Skeletal muscle satellite cell (primary cell): ENCODE measurements at regions not wholly inside any gene's neighbourhood (a gene's known extent, or its start where the extent isn't known, plus 50 kb on each side); places are given as distances from the start of the nearest gene placed in this dataset.
"Not testable (repeated sequence)": the region's sequence is repeated elsewhere in the genome, so short reads cannot be mapped to it uniquely, and the experiment has no call there.

Experiments used
- H3K27me3 ChIP-seq: 2 replicates; pipeline ENCODE4 v1.7.0; 2013; ENCODE audit warnings: low read length; ENCODE audit not compliant: control insufficient read depth, insufficient read depth
- H3K36me3 ChIP-seq: 2 replicates; pipeline ENCODE4 v1.7.0; 2013; ENCODE audit warnings: mild to moderate bottlenecking, control low read depth, low read length; ENCODE audit not compliant: insufficient read depth
- H3K4me1 ChIP-seq: 2 replicates; pipeline ENCODE4 v1.7.0; 2013; ENCODE audit warnings: low read length; ENCODE audit not compliant: control insufficient read depth, insufficient read depth
- H3K4me2 ChIP-seq: 2 replicates; pipeline ENCODE4 v1.7.0; 2013; ENCODE audit warnings: mild to moderate bottlenecking, low read length
- H3K4me3 ChIP-seq: 2 replicates; pipeline ENCODE4 v1.7.0; 2013; ENCODE audit warnings: low read length
- H3K9ac ChIP-seq: 2 replicates; pipeline ENCODE4 v1.7.0; 2013; ENCODE audit warnings: mild to moderate bottlenecking, low read depth, low read length, moderate library complexity
- H3K9me3 ChIP-seq: replicated peaks from 2 replicates; pipeline ENCODE4 v1.7.0; 2013; ENCODE audit warnings: mild to moderate bottlenecking, control low read depth, low read length

DNA sequence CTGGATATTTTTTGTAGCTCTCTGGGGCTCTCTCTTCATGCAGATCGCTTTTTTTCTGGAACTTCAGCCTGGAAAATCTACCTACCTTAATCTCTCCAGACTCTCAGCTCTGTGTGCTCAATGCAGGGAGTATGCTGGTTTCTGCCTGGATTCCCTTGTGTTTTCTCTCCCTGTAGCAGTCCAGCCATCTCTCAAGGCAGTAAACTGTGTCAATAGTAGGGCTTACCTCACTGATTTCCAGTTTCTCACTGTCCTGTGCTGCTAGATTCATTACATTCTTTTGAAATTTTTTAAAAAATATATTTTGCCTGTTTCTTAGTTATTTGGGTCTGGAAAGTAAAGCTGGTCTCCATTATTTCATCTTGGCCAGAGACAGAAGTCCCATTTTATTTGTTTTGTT, 951.4 kb downstream of the NR2F1-AS1 start:
- Histone ChIP-seq H3K4me1 (no peaks in the 10 kb centered on the region), H3K36me3 (no peaks in the 10 kb centered on the region), H3K4me3 (no peak overlapping the region), H3K27me3 (no peaks in the 10 kb centered on the region), H3K9me3 (no peaks in the 10 kb centered on the region), H3K4me2 (no peak overlapping the region), H3K9ac (no peak overlapping the region)

DNA sequence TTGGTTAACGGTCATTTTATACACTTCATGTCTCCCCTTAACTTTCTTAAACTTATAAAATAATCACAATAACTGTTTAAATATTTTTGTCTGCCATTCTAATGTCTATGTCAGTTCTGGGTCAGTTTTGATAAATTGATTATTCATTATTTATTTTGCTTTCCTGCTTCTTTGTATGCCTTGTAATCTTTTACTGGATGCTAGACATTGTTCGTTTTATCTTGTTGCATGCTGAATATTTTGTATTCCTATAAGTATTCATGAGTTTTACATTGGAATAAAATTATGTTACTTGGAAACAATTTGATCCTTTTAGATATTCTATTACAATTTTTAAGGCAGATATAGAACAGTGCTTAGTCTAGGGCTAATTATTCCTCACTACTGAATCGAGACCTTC, 952.0 kb downstream of the NR2F1-AS1 start:
- Histone ChIP-seq H3K27me3 (no peaks in the 10 kb centered on the region), H3K9ac (no peak overlapping the region), H3K4me1 (no peaks in the 10 kb centered on the region), H3K4me3 (no peak overlapping the region), H3K9me3 (no peaks in the 10 kb centered on the region), H3K36me3 (no peaks in the 10 kb centered on the region), H3K4me2 (no peak overlapping the region)

DNA sequence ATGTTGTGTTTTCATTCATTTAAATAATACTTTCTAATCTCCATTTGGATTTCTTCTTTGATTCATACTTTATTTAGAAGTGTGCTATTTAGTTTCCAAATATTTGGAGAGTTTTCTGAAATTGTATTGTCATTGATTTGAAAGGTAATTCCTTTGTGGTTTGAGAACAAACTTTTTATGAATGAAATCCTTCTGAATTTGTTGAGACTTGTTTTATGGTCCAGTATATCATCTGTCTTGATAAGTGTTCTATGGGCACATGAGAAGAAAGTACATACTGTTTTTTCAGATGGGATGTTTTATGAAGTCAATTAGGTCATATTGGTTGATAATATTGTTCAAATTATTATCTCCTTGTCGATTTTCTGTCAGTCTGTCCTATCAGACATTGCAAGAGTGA, 953.8 kb downstream of the NR2F1-AS1 start:
- Histone ChIP-seq H3K4me2 (no peak overlapping the region), H3K4me3 (no peak overlapping the region), H3K9ac (no peak overlapping the region), H3K36me3 (no peaks in the 10 kb centered on the region), H3K9me3 (no peaks in the 10 kb centered on the region), H3K27me3 (no peaks in the 10 kb centered on the region), H3K4me1 (no peaks in the 10 kb centered on the region)

DNA sequence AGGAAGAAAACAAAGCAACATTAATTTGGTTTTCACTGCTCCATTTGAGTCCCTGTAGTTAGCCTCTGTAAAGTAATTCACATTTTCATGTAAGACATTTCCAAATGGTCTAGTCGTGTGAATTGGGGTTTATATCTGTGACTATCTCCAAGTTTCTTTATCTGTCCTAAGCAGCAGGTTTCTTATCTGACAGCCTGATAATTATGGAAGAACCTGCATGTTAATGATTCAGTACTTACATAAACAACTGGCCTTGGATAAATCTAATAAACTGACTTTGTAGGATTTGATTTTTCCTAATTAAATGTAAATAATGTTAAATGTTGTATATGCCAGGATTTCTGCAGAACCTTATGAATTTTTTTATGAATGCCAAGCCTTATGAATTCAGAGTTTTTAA, 964.9 kb downstream of the NR2F1-AS1 start:
- no peak overlapping the region for H3K4me2 ChIP-seq
- H3K4me1 ChIP-seq = no peaks in the 10 kb centered on the region
- H3K27me3 ChIP-seq = no peaks in the 10 kb centered on the region
- H3K4me3 ChIP-seq = no peak overlapping the region
- no peaks in the 10 kb centered on the region for H3K9me3 ChIP-seq
- H3K9ac ChIP-seq = no peak overlapping the region
- H3K36me3 ChIP-seq = no peaks in the 10 kb centered on the region

DNA sequence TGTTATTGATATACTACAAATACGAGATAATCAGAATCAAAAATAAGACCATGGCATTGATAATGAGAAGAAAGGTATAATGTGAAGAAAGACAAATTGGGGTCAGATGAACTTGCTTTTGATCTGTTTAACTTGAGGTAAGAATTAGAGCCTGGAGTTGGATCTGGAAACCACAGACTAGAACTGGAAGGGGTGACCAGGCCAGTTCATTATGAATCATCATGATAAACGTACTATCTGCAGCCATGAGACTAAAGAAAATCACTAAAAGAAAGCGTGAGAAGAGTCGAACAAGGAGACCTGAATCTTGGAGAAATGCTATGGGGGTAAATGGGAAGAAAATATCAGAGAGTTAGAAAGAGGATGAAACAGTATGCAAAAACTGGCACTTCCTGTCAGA, 967.5 kb downstream of the NR2F1-AS1 start:
- no peaks in the 10 kb centered on the region for H3K27me3 ChIP-seq
- H3K4me1 ChIP-seq = no peaks in the 10 kb centered on the region

DNA sequence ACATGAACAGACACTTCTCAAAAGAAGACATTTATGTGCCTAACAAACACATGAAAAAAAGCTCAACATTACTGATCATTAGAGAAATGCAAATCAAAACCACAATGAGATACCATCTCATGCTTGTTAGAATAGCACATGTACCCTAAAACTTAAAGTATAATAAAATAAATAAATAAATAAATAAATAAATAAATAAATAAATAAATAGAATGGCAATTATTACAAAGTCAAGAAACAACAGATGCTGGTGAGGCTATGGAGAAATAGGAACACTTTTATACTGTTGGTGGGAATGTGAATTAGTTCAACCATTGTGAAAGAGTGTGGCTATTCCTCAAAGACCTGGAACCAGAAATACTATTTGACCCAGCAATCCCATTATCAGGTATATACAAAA, 970.6 kb downstream of the NR2F1-AS1 start:
- H3K4me1 ChIP-seq, H3K9ac ChIP-seq, H3K4me3 ChIP-seq, H3K9me3 ChIP-seq, H3K27me3 ChIP-seq, H3K36me3 ChIP-seq, H3K4me2 ChIP-seq: not testable (repeated sequence)

More for the DNA sequence above, 967.5 kb downstream of the NR2F1-AS1 start:
- no peaks in the 10 kb centered on the region for H3K9me3 ChIP-seq
- H3K4me2 ChIP-seq = no peak overlapping the region
- no peaks in the 10 kb centered on the region for H3K36me3 ChIP-seq
- H3K9ac ChIP-seq = no peak overlapping the region
- no peak overlapping the region for H3K4me3 ChIP-seq

DNA sequence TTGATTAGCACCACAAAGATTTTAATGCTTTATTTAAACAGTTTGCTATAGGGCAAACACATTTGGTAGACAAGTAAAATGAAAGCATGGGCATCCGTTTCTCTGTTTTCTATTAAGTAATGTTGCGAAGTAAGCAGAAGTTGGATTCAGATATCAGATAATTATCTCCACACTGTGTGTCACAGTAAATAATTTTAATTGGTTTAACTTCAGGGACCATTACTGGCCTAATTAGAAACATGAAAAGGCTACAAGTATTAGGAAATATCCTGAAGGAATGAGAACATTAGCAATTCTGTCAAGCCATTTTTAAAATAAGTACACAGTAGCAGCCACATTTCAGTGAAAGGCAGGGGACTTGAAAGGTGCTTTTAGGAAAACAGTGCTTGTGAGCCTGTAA, 975.4 kb downstream of the NR2F1-AS1 start:
- Histone ChIP-seq H3K27me3 (no peaks in the 10 kb centered on the region), H3K36me3 (no peaks in the 10 kb centered on the region), H3K9me3 (no peaks in the 10 kb centered on the region), H3K4me3 (no peak overlapping the region), H3K9ac (no peak overlapping the region), H3K4me1 (no peaks in the 10 kb centered on the region), H3K4me2 (no peak overlapping the region)

DNA sequence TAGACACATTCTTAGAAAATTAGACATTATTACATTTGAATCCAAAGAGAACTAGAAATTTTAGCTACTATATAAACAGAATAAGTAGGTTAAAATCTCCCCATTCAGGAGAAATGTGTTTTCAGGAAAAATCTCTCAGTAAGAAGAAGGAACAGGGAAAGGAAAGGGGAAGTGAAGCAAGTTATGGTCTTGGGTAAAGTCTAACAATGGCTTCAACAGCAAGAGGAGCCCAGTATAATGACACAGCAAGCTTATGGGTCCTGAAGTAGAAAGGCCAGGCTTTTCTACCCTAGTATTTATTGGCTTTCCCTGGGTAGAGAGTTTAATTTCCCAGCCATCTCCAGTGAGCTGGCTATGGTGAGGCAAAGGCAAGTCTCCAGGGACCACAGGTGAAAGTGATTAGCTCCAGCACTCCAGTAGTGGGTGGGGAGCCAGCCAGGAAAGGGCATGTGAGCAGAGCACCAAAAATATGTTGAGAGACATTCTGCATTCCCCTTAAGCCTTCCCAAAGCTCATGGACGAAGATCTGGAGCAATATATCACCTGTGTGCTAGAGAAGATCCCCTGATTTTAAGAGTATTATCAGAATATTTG, 981.7 kb downstream of the NR2F1-AS1 start:
- H3K4me2 ChIP-seq = no peak overlapping the region
- H3K9me3 ChIP-seq = no peaks in the 10 kb centered on the region

DNA sequence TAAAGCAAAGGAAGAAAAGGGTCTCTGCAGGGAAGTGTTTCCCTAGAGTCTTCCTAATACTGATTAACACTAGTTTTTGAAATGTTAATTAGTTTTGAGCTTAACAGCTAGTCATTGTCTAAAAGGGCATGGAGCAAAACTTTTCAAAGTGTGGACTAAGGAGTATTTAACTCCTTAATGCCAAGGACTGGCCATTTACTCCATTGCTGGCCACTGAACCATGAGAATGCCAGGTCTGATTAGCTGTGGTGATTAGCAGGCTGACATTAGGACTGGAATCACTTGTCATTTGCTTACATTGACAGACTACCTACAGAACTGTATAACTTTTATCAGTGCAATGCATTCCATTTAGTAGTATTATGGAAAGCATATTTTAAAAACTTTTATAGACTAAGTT, 987.0 kb downstream of the NR2F1-AS1 start:
- no peak overlapping the region for H3K4me2 ChIP-seq
- H3K9ac ChIP-seq = no peak overlapping the region
- H3K27me3 ChIP-seq = no peaks in the 10 kb centered on the region
- no peaks in the 10 kb centered on the region for H3K4me1 ChIP-seq
- H3K36me3 ChIP-seq = no peaks in the 10 kb centered on the region
- H3K4me3 ChIP-seq = no peak overlapping the region
- H3K9me3 ChIP-seq = no peaks in the 10 kb centered on the region

More for the DNA sequence above, 981.7 kb downstream of the NR2F1-AS1 start:
- Histone ChIP-seq H3K36me3 (no peaks in the 10 kb centered on the region), H3K4me3 (no peak overlapping the region), H3K4me1 (no peaks in the 10 kb centered on the region), H3K9ac (no peak overlapping the region), H3K27me3 (no peaks in the 10 kb centered on the region)

DNA sequence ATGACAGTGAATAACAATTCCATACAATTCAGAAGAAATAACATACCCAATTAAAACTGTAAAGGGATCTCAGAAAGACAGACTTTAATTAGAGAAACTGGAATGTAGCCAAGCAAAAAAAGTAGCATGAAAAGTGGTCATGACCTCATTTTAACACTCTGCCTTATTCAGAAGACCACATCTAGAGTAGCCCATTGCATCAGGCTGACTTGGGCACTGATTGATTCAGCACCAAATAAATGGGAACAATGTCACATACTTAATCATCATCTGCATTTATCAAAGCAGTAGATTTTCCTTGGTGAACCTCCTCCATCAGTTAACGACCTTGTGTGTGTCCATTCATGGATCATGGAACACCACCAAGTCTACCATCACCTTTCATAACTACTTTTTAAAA, 992.1 kb downstream of the NR2F1-AS1 start:
- Histone ChIP-seq H3K27me3 (no peaks in the 10 kb centered on the region), H3K4me3 (no peak overlapping the region), H3K9me3 (no peaks in the 10 kb centered on the region), H3K36me3 (no peaks in the 10 kb centered on the region), H3K4me2 (no peak overlapping the region), H3K9ac (no peak overlapping the region), H3K4me1 (no peaks in the 10 kb centered on the region)

DNA sequence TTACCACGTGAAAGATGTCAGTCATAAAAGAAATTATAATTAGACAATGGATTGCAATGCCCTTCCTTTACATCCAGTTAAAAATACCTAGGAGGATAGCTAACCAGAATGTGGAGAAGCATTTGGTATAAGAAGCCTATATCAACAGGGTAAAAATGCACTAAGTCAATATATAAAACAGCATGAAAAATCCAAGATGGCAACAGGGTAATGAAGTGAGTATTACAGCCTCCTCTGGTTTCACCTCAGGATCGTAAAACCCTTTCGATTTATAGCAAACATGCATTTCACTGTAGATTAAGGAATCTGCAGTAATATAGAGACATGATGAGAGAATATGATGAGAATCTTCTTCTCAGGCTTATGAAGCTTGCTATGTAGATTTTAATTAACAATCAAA, 999.3 kb downstream of the NR2F1-AS1 start:
- Histone ChIP-seq H3K9ac (no peak overlapping the region), H3K4me2 (no peak overlapping the region), H3K36me3 (no peaks in the 10 kb centered on the region), H3K27me3 (no peaks in the 10 kb centered on the region), H3K9me3 (no peaks in the 10 kb centered on the region), H3K4me3 (no peak overlapping the region), H3K4me1 (no peaks in the 10 kb centered on the region)

DNA sequence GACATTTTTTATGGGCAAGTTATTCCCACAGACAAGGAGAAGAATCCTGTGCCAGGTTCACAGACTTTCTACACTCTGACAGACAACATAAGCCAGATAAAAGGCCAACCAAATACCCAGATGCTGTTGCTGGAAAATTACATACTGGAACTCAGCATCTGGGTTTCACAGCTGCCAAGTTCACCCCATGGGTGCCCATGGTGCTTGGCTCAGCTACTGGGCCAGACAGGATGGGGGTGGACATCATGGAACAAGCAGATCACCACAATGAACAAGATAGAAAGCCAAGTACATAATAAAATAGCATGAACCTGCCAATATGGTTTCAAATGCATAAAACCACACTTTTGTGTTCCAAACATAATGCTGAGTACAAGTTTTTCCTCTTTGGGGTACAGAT, 999.8 kb downstream of the NR2F1-AS1 start:
- Histone ChIP-seq H3K9me3 (no peaks in the 10 kb centered on the region), H3K9ac (no peak overlapping the region), H3K4me3 (no peak overlapping the region), H3K4me1 (no peaks in the 10 kb centered on the region), H3K27me3 (no peaks in the 10 kb centered on the region), H3K36me3 (no peaks in the 10 kb centered on the region), H3K4me2 (no peak overlapping the region)
